GM12878 (cell line): ENCODE measurements at regions not wholly inside any gene's neighbourhood (a gene's known extent, or its start where the extent isn't known, plus 50 kb on each side); places are given as distances from the start of the nearest gene placed in this dataset.

Experiments used
- FOXM1 ChIP-seq: IDR thresholded peaks from 2 replicates; pipeline ENCODE4 v1.6.1; 2012; ENCODE audit warnings: low read depth, mild to moderate bottlenecking, inconsistent platforms, low read length, moderate library complexity
- GABPA ChIP-seq: IDR thresholded peaks from 2 replicates; pipeline ENCODE4 v1.6.1; 2014; ENCODE audit warnings: antibody characterized with exemption, low read depth, mild to moderate bottlenecking, inconsistent platforms
- GATAD2B ChIP-seq: fragments of 450-650 bp; conservative IDR thresholded peaks from 2 replicates; pipeline ENCODE4 v1.6.1; 2017; ENCODE audit warnings: low read depth, mild to moderate bottlenecking, moderate library complexity
- MAX ChIP-seq: IDR thresholded peaks from 2 replicates; pipeline ENCODE4 v1.6.1; 2012; ENCODE audit warnings: low read depth, low read length, improper control_type of control experiment
- POLR2A ChIP-seq: IDR thresholded peaks from 2 replicates; pipeline ENCODE4 v1.6.1; 2011; ENCODE audit warnings: low read depth, mild to moderate bottlenecking, low read length
- POLR2AphosphoS5 ChIP-seq: IDR thresholded peaks from 2 replicates; pipeline ENCODE4 v1.6.1; 2011; ENCODE audit warnings: mild to moderate bottlenecking, low read length, inconsistent platforms
- RCOR1 ChIP-seq: conservative IDR thresholded peaks from 2 replicates; pipeline ENCODE4 v1.6.1; 2012; ENCODE audit warnings: low read depth, low read length, improper control_type of control experiment
- REST ChIP-seq: IDR thresholded peaks from 2 replicates; pipeline ENCODE4 v1.6.1; 2012; ENCODE audit warnings: mild to moderate bottlenecking, low read depth, low read length
- RFX5 ChIP-seq: IDR thresholded peaks from 2 replicates; pipeline ENCODE4 v1.6.1; 2011; ENCODE audit warnings: low read depth, low read length, improper control_type of control experiment
- SIN3A ChIP-seq: IDR thresholded peaks from 2 replicates; pipeline ENCODE4 v1.6.1; 2012; ENCODE audit warnings: low read depth, low read length, improper control_type of control experiment
- TAF1 ChIP-seq: IDR thresholded peaks from 2 replicates; pipeline ENCODE4 v1.6.1; 2011; ENCODE audit warnings: mild to moderate bottlenecking, low read depth, low read length, borderline replicate concordance

- no peak for TF ChIP-seq REST
- no peak for TF ChIP-seq SIN3A
- no peak for TF ChIP-seq POLR2A
- no peak for TF ChIP-seq FOXM1
- no peak for TF ChIP-seq POLR2AphosphoS5
- no peak for TF ChIP-seq GABPA
- no peak for TF ChIP-seq GATAD2B
- no peak for TF ChIP-seq RFX5
- no peak for TF ChIP-seq RCOR1
- TF ChIP-seq TAF1 = no peak
- TF ChIP-seq MAX = no peak
Measured at GRCh38 chr18:10127729-10128128, 213.9 kb downstream of the VAPA start.
